ENCODE measurements at regions not wholly inside any gene's neighbourhood (a gene's known extent, or its start where the extent isn't known, plus 50 kb on each side); places are given as distances from the start of the nearest gene placed in this dataset.
"Not testable (repeated sequence)": the region's sequence is repeated elsewhere in the genome, so short reads cannot be mapped to it uniquely, and the experiment has no call there.

GRCh38 chr11:67779189-67779875, 104.9 kb upstream of the ALDH3B2 start:
- not testable (repeated sequence) for H3K4me3 ChIP-seq (ENCODE audit: low read length); H3K9ac ChIP-seq (ENCODE audit: low read depth, low read length); H3K36me3 ChIP-seq (ENCODE audit: insufficient read depth, low read depth, low read length); H3K9me3 ChIP-seq (ENCODE audit: insufficient read depth, low read depth, low read length); H3K27ac ChIP-seq (ENCODE audit: low read length); H3K4me1 ChIP-seq (ENCODE audit: insufficient read depth, low read length); H3K27me3 ChIP-seq (ENCODE audit: insufficient read depth, low read length)

DNA sequence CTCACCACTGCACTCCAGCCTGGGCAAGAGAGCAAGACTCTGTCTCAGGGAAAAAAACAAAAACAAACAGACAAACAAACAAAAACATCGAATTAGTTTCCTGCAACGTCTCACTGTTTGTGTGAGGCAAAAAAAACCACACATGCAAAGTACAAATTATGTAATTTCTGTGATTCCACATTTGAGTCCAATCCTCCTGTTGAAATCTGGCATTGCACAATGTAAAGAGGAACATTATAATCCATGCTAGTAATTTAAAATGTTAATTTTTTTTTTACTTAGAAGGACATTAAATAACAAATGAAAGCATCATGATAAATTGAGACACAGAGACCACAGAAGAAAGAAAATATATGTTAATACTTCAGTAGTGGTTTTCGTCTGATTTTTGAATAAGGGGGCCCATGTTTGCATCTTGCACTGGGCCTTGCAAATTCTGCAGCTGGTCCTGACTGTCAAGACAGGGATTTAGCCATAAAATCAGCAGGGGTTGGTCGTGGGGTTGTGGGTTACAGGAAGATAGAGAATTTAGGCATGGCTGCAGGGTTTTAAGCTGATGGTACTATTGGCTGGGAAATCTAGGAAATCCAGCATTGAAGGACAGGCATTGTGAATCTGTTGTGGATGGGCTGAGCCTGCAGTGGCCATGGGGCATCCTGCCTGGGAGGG, 102.6 kb upstream of the ALDH3B2 start:
- Histone ChIP-seq H3K9ac (ENCODE audit: low read depth, low read length) (no peak overlapping the region), H3K9me3 (ENCODE audit: insufficient read depth, low read depth, low read length) (no peaks in the 10 kb centered on the region), H3K27me3 (ENCODE audit: insufficient read depth, low read length) (no peaks in the 10 kb centered on the region), H3K27ac (ENCODE audit: low read length) (no peak overlapping the region), H3K4me1 (ENCODE audit: insufficient read depth, low read length) (no peaks in the 10 kb centered on the region), H3K4me3 (ENCODE audit: low read length) (no peak overlapping the region), H3K36me3 (ENCODE audit: insufficient read depth, low read depth, low read length) (no peaks in the 10 kb centered on the region)

- not testable (repeated sequence) for H3K9me3 ChIP-seq (ENCODE audit: insufficient read depth, low read depth, low read length); H3K4me1 ChIP-seq (ENCODE audit: insufficient read depth, low read length); H3K27me3 ChIP-seq (ENCODE audit: insufficient read depth, low read length); H3K27ac ChIP-seq (ENCODE audit: low read length); H3K36me3 ChIP-seq (ENCODE audit: insufficient read depth, low read depth, low read length); H3K9ac ChIP-seq (ENCODE audit: low read depth, low read length); H3K4me3 ChIP-seq (ENCODE audit: low read length)
Measured at GRCh38 chr11:67774175-67774574, 99.8 kb upstream of the ALDH3B2 start.

DNA sequence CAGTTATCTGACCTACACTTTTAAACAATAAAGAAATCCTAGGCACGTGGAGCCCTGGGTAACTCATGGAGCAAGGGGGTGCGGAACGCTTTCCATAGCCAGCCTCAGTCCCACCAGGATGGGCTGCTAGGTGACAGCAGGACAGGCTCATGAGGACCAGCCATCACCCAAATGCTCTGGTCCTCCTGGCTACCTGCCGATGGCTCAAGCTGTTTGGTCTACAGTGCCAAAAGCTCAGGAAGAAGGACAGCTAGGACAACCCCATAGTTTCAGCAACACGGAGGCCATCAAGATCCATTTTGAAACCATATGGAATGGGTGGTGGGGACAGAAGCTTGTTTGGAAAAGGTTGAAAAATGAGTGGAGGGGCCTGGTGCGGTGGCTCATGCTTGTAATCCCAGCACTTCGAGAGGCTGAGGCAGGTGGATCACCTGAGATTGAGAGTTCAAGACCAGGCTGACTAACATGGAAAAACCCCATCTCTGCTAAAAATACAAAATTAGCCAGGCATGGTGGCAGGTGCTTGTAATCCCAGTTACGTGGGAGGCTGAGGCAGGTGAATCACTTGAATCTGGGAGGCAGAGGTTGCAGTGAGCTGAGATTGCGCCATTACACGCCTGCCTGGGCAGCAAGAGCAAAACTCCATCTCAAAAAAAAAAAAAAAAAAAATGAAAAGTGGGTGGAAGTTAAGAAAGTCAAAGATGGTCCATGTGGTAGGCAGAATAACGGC, 93.7 kb upstream of the ALDH3B2 start:
- not testable (repeated sequence) for H3K9ac ChIP-seq (ENCODE audit: low read depth, low read length); H3K4me1 ChIP-seq (ENCODE audit: insufficient read depth, low read length); H3K4me3 ChIP-seq (ENCODE audit: low read length)

GRCh38 chr11:67761211-67761610, 86.8 kb upstream of the ALDH3B2 start:
- not testable (repeated sequence) for H3K27ac ChIP-seq (ENCODE audit: low read length); H3K4me3 ChIP-seq (ENCODE audit: low read length); H3K9ac ChIP-seq (ENCODE audit: low read depth, low read length); H3K36me3 ChIP-seq (ENCODE audit: insufficient read depth, low read depth, low read length); H3K9me3 ChIP-seq (ENCODE audit: insufficient read depth, low read depth, low read length); H3K27me3 ChIP-seq (ENCODE audit: insufficient read depth, low read length)
- H3K4me1 ChIP-seq (ENCODE audit: insufficient read depth, low read length), result peaks cover 14% of the 10 kb centered on the region; the same call in 1 of the 2 replicates

More for the DNA sequence above, 93.7 kb upstream of the ALDH3B2 start:
- not testable (repeated sequence) for H3K36me3 ChIP-seq (ENCODE audit: insufficient read depth, low read depth, low read length); H3K27me3 ChIP-seq (ENCODE audit: insufficient read depth, low read length); H3K27ac ChIP-seq (ENCODE audit: low read length); H3K9me3 ChIP-seq (ENCODE audit: insufficient read depth, low read depth, low read length)

GRCh38 chr11:67759321-67759720, 84.9 kb upstream of the ALDH3B2 start:
- H3K27ac ChIP-seq (ENCODE audit: low read length); H3K27me3 ChIP-seq (ENCODE audit: insufficient read depth, low read length); H3K4me3 ChIP-seq (ENCODE audit: low read length); H3K9me3 ChIP-seq (ENCODE audit: insufficient read depth, low read depth, low read length); H3K9ac ChIP-seq (ENCODE audit: low read depth, low read length); H3K36me3 ChIP-seq (ENCODE audit: insufficient read depth, low read depth, low read length): not testable (repeated sequence)
- peaks cover 14% of the 10 kb centered on the region; the same call in 1 of the 2 replicates for H3K4me1 ChIP-seq (ENCODE audit: insufficient read depth, low read length)

- not testable (repeated sequence) for H3K9ac ChIP-seq (ENCODE audit: low read depth, low read length); H3K9me3 ChIP-seq (ENCODE audit: insufficient read depth, low read depth, low read length); H3K36me3 ChIP-seq (ENCODE audit: insufficient read depth, low read depth, low read length); H3K27me3 ChIP-seq (ENCODE audit: insufficient read depth, low read length); H3K27ac ChIP-seq (ENCODE audit: low read length)
- H3K4me3 ChIP-seq (ENCODE audit: low read length), result peak overlapping the region; percentile 49; the same call in 1 of the 2 replicates
- peaks cover 14% of the 10 kb centered on the region; the same call in 1 of the 2 replicates for H3K4me1 ChIP-seq (ENCODE audit: insufficient read depth, low read length)
Measured at GRCh38 chr11:67758467-67758866, 84.0 kb upstream of the ALDH3B2 start.

- H3K9me3 ChIP-seq (ENCODE audit: insufficient read depth, low read depth, low read length); H3K9ac ChIP-seq (ENCODE audit: low read depth, low read length); H3K27ac ChIP-seq (ENCODE audit: low read length); H3K36me3 ChIP-seq (ENCODE audit: insufficient read depth, low read depth, low read length); H3K27me3 ChIP-seq (ENCODE audit: insufficient read depth, low read length): not testable (repeated sequence)
- peak overlapping the region; percentile 49; the same call in 1 of the 2 replicates for H3K4me3 ChIP-seq (ENCODE audit: low read length)
- peaks cover 14% of the 10 kb centered on the region; the same call in 1 of the 2 replicates for H3K4me1 ChIP-seq (ENCODE audit: insufficient read depth, low read length)
Measured at GRCh38 chr11:67758009-67758408, 83.6 kb upstream of the ALDH3B2 start.

DNA sequence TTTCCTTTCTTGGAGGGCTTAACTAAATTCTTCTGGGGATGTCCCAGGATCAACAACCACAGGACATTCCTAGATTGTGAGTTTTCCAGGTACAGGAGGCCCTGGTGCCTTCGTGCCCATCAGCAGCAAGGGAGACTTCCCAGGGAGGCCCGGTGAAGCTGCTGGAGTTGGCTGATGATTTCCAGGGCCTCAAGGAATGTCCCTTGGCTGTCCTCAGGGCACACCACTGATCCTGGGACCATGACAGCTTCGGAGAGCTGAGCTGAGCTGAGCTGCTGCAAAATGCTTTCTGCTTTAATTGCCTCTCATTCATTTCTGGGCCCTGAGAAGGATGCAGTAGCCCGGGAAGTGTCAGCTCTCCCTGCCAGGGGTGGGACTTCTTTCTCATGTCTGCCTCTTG, 79.4 kb upstream of the ALDH3B2 start:
- peaks cover 12% of the 10 kb centered on the region; the same call in 1 of the 2 replicates for H3K4me1 ChIP-seq (ENCODE audit: insufficient read depth, low read length)
- not testable (repeated sequence) for H3K9ac ChIP-seq (ENCODE audit: low read depth, low read length); H3K4me3 ChIP-seq (ENCODE audit: low read length); H3K9me3 ChIP-seq (ENCODE audit: insufficient read depth, low read depth, low read length); H3K27me3 ChIP-seq (ENCODE audit: insufficient read depth, low read length); H3K36me3 ChIP-seq (ENCODE audit: insufficient read depth, low read depth, low read length); H3K27ac ChIP-seq (ENCODE audit: low read length)

GRCh38 chr11:67745181-67745726, 70.8 kb upstream of the ALDH3B2 start:
- Histone ChIP-seq H3K4me1 (ENCODE audit: insufficient read depth, low read length) (no peaks in the 10 kb centered on the region), H3K9ac (ENCODE audit: low read depth, low read length) (no peak overlapping the region), H3K4me3 (ENCODE audit: low read length) (no peak overlapping the region), H3K27ac (ENCODE audit: low read length) (no peak overlapping the region), H3K36me3 (ENCODE audit: insufficient read depth, low read depth, low read length) (no peaks in the 10 kb centered on the region), H3K9me3 (ENCODE audit: insufficient read depth, low read depth, low read length) (no peaks in the 10 kb centered on the region), H3K27me3 (ENCODE audit: insufficient read depth, low read length) (no peaks in the 10 kb centered on the region)

DNA sequence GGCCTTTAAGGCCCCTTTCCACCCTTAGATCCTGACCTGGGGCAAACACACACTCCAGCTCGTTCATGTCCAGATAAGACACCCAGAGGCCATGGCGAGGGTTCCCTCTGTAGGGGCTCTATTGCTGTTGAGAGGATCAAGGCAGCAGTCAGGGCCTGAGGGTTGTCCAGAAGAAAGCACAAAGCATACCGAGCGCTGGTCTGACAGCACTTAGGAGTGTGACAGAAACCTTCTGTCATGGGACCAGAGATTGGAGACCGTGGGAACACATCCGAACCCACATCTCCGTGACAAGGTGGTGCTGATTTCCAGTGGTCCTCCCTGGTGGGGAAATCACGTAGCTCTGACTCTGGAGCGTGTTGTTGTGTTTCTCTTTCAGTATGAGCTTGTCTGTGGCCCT, 69.8 kb upstream of the ALDH3B2 start:
- H3K9me3 ChIP-seq (ENCODE audit: insufficient read depth, low read depth, low read length); H3K27me3 ChIP-seq (ENCODE audit: insufficient read depth, low read length): not testable (repeated sequence)

DNA sequence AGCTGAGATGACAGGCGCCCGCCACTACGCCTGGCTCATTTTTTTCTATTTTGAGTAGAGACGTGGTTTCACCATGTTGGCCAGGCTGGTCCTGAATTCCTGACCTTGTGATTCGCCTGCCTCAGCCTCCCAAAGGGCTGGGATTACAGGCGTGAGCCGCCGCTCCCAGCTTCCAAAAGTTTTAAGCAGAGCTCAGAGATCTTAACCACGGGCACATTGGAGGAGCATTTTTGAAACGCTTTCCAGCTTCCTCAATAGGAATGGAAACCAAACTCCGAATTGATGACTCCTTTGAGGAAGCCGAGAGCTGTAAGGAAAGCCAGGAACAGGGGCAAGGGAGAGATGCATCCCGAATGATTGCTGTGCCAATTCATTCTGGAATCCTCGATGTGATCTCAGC, 63.8 kb upstream of the ALDH3B2 start:
- not testable (repeated sequence) for H3K4me3 ChIP-seq (ENCODE audit: low read length); H3K4me1 ChIP-seq (ENCODE audit: insufficient read depth, low read length); H3K27ac ChIP-seq (ENCODE audit: low read length); H3K9ac ChIP-seq (ENCODE audit: low read depth, low read length); H3K9me3 ChIP-seq (ENCODE audit: insufficient read depth, low read depth, low read length); H3K27me3 ChIP-seq (ENCODE audit: insufficient read depth, low read length); H3K36me3 ChIP-seq (ENCODE audit: insufficient read depth, low read depth, low read length)

More for the DNA sequence above, 69.8 kb upstream of the ALDH3B2 start:
- not testable (repeated sequence) for H3K4me3 ChIP-seq (ENCODE audit: low read length); H3K36me3 ChIP-seq (ENCODE audit: insufficient read depth, low read depth, low read length); H3K9ac ChIP-seq (ENCODE audit: low read depth, low read length); H3K4me1 ChIP-seq (ENCODE audit: insufficient read depth, low read length); H3K27ac ChIP-seq (ENCODE audit: low read length)
